T-helper 2 cell treated with Interferon-gamma antibody and Interleukin-4, amounts not matched to agents 100 ng/mL and 5 ng/mL, for 36 hours (primary cell): ENCODE measurements at regions not wholly inside any gene's neighbourhood (a gene's known extent, or its start where the extent isn't known, plus 50 kb on each side); places are given as distances from the start of the nearest gene placed in this dataset.
"Not testable (repeated sequence)": the region's sequence is repeated elsewhere in the genome, so short reads cannot be mapped to it uniquely, and the experiment has no call there.

Experiments
- intact Hi-C: fragments of 100-400 bp; cut with micrococcal nuclease; formaldehyde crosslinking; loops from one replicate; pipeline ENCODE4 v1.15.1; 2023

GRCh38 chr2:193442293-193442692 lies 1247.6 kb upstream of the TMEFF2 start:
- intact Hi-C loops, result no loop called here

- intact Hi-C loops, result no loop called here
These were observed 1233.6 kb upstream of the TMEFF2 start for GRCh38 chr2:193428336-193428818.

- intact Hi-C loops, result not testable (repeated sequence)
These were observed 1217.6 kb upstream of the TMEFF2 start for GRCh38 chr2:193412368-193412767.

DNA sequence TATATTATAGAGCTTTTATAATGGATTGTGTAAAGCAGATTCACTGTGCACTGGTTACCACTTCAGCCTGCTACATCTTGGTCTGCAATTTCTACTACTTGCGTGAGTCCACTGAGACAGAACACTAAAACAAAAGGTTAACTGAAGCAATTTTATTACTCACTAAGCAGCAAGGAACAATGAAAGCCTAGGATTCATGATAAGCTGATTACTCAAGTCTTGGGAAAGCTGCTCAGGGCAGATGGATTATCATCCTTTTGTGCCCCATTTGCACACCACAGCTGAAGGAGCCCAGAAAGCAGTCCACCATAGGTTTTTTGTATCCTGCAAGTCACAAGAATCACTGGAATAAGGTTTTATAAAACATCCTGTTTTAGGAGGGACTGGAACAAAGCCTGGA lies 1215.2 kb upstream of the TMEFF2 start:
- intact Hi-C loops, result no loop called here

DNA sequence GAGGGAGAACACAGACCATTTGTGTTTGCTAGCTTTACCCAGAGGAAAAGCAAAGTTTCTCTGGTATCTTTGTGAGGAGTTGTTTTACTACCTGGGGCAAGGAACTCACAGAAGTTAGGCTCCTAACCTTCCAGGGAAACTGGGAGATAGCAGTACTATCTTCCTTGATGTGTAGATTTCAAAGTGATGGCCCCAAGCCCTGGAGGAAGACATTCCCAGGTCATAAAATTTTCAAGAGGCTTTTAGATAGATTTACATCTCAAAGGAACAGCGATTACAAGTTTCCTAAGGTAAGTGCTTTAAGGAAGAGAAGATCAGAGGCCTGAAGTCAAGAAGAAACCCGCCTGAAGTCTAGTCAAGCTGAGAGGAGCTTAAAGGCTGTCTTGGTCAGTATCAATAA lies 1187.8 kb upstream of the TMEFF2 start:
- intact Hi-C loops, result no loop called here

- intact Hi-C loops, result no loop called here
These were observed 1183.1 kb upstream of the TMEFF2 start for GRCh38 chr2:193377789-193378188.

GRCh38 chr2:193373120-193373519 lies 1178.4 kb upstream of the TMEFF2 start:
- intact Hi-C loops, result no loop called here

- intact Hi-C loops, result no loop called here
These were observed 1176.5 kb upstream of the TMEFF2 start for GRCh38 chr2:193371200-193371599.

- intact Hi-C loops, result no loop called here
These were observed 1173.9 kb upstream of the TMEFF2 start for GRCh38 chr2:193368615-193369014.

DNA sequence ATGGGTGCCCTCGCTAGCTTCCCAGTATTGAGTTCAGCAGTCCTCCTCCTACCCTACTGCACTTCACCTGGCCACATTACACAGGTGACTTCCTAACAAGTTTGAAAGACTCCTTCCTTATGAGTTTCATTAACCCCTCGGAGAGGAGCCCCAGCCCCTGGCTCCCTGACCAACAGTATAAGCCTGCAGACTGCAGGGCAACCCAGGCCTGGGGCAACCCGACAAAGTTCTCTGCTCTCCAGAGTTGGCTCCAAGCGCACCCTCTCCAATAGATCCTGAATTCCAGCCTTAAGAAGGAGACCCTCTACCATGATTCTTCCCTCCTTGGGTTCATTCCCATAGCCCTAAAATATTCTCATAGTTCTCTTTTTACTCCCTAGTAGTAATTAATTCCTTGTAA lies 1162.8 kb upstream of the TMEFF2 start:
- intact Hi-C loops, result no loop called here

GRCh38 chr2:193352665-193353242 lies 1158.0 kb upstream of the TMEFF2 start:
- intact Hi-C loops, result not testable (repeated sequence)

DNA sequence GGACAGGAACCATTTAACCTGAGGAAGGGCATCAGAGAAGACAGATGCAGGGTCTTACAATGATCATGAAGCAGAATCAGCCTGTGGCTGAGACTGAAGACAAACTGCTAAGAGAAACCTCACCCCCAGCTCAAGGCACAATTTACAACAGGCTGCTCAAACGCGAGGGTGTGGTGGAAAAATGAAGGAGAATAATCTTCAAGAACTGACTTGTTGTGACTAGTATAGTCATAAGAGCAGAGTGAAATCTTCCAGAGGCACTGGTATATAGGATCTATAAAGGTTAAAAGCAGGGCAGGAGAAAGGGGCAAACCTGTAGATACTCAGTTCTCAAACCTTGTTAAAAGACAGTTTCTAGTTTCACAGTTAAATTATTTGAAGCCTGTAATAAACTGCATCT lies 1155.8 kb upstream of the TMEFF2 start:
- intact Hi-C loops, result no loop called here

DNA sequence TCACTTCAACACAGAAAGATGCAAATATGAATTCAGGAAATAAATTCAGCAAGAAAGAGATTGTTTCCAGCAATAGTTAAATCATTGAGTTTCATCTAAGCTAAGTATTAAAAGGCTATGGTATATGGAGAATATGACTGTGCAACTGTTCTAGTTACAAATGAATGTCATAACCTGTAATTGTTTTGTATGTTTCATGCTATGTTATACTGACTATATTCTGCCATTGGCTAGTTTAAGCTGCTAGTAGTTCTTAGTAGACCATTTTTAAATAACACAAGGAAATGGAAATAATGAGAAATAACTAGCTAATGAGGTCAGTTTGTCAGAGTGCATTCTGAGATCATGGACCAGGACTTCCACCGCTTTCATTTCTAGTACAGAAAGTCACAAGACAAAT lies 1154.9 kb upstream of the TMEFF2 start:
- intact Hi-C loops, result no loop called here

- intact Hi-C loops, result no loop called here
These were observed 1153.3 kb upstream of the TMEFF2 start for GRCh38 chr2:193348055-193348454.

GRCh38 chr2:193336781-193337180 lies 1142.0 kb upstream of the TMEFF2 start:
- intact Hi-C loops, result no loop called here

DNA sequence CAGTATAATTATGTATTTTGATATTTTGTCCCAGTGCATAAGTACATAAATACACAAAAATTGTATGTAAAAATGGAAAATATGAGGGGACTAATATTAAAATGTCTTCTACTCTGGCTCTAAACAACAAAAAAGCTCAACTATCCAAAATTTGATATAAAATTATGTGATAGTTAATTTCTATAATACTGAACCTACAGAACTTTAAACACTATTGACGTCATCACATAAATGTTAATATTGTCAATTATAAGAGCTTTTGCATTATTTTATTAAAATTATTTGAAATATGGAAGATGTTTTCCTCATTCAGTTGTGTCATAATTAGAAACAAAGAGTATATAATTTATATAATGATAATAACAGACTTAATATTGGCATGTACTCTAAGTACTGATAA lies 1139.7 kb upstream of the TMEFF2 start:
- intact Hi-C loops, result no loop called here

DNA sequence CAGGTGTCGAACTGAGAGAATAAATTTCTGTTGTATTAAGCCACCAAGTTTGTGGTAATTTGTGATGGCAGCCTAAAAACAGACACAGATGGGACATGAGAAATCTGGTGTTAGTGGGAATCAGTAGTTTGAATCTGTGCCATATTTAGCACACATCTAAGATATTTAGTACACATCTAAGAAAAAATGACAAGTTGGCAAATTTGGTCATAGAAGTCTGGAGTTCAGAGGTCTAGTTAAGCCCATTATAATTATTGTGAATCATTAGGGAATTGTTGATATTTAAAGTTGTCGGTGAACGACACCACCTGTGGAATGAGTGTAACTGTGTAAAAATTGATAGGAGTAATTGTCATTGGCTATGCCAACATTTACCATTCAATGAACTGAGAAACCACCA lies 1138.8 kb upstream of the TMEFF2 start:
- intact Hi-C loops, result no loop called here

DNA sequence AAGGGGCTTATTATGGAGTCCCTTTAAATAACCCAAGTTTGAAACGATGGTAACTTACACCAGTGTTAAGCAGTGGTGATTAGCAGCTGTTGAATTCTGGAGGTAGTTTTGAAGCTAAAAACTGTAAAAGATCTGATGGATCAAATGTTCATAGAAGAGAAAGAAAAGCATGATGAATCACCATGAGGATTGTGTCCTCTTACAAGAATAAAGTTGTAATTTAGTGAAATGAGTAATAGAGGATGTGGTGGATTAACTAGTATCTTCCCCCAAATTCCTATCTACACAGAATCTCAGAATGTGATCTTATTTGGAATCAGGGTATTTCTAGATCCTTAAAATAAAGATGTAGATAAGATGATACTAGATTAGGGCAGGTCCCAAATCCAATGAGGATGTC lies 1138.2 kb upstream of the TMEFF2 start:
- intact Hi-C loops, result no loop called here

GRCh38 chr2:193331676-193332075 lies 1136.9 kb upstream of the TMEFF2 start:
- intact Hi-C loops, result no loop called here

DNA sequence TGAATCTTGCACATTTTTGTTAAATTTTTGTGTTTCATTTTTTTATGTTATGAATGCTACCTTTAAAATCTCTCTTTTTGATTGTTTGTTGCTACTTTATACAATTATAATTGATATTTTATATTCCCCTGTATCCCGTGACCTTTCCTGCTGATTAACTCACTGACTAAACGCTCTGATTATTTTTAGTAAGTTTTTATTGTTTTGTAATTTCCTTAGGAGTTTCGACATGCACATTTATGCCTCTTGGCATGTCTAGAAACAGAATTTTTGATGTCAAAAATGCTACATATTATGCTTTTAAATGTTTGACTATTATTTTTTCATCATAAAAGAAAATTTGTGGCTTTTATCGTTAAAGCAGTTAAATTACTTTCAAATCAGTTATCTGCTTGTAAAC lies 1131.6 kb upstream of the TMEFF2 start:
- intact Hi-C loops, result no loop called here

DNA sequence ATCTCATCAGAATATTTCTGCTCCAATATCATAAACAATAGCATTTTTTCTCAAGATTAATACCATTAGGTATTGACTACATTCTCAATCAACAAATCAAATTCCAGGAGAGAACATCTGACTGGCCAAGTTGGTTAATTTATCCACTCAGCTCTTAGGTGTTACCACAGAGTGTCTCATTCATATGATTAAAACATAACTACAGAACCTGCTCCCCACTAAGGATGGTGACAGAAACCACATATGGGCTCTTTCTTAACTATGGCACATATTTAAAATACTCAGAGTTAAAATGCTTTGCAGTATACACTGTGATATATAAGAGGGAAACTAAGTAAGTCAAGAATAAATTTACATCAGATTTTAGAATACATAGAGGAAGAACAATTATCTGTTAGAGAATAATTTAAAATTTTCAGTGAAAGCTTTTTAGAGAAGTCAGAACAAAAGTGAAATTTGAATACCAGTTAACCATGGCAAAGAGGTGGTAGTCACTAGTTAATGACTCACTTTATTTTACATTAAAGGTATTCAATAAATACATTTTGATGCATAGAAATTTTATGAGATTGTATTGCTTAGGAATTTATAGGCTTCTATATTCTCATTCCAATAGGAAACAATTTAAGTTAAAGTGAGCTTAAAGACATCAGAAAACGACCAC lies 1120.8 kb upstream of the TMEFF2 start:
- intact Hi-C loops, result no loop called here

DNA sequence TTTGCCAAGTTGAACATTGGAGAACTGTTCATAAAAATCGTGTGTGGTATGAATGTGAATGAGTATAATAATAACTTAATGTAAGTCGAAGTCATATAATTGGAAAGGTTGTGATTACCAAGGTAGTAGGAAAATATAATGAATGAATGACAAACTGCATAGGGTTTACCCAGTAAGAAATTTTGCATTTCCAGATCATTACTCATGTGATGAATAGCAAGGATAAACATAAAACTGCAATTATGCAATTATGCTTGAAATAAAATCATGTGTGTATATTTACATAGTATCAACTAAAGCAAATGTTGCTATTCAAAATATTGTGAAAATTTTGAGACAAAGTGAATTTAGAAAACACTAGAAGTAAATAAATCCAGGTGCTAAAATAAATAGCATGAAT lies 1108.7 kb upstream of the TMEFF2 start:
- intact Hi-C loops, result no loop called here

- intact Hi-C loops, result no loop called here
These were observed 1099.6 kb upstream of the TMEFF2 start for GRCh38 chr2:193294371-193294770.
